GM23338 (cell line): ENCODE measurements at regions not wholly inside any gene's neighbourhood (a gene's known extent, or its start where the extent isn't known, plus 50 kb on each side); places are given as distances from the start of the nearest gene placed in this dataset.

Source experiments
- ATAC-seq: fragments of 200-7000 bp; cut with Tn5 transposase; 3 replicates; pipeline ENCODE4 v1.9.1; 2020
- DNase-seq: peaks from one replicate; pipeline ENCODE4 v3.0.0-alpha.2; 2015; ENCODE audit warnings: low spot score
- H2AFZ ChIP-seq: fragments of 200-600 bp; sonication (generic); 2 replicates; pipeline ENCODE4 v1.8.0; 2016; ENCODE audit warnings: antibody characterized with exemption, mild to moderate bottlenecking, moderate library complexity
- H3F3A ChIP-seq: fragments of 200-600 bp; sonication (generic); replicated peaks from 2 replicates; pipeline ENCODE4 v1.8.0; 2017; ENCODE audit warnings: antibody characterized with exemption, mixed run types, low read depth
- H3K27ac ChIP-seq: fragments of 200-600 bp; sonication (generic); 2 replicates; pipeline ENCODE4 v1.6.1; 2016; ENCODE audit warnings: low read depth
- H3K27me3 ChIP-seq: fragments of 200-600 bp; sonication (generic); 2 replicates; pipeline ENCODE4 v1.8.0; 2016; ENCODE audit warnings: mild to moderate bottlenecking, mixed run types, moderate library complexity; ENCODE audit not compliant: insufficient read depth
- H3K36me3 ChIP-seq: fragments of 200-600 bp; sonication (generic); 2 replicates; pipeline ENCODE4 v1.8.0; 2016; ENCODE audit warnings: mild to moderate bottlenecking; ENCODE audit not compliant: insufficient read depth
- H3K4me1 ChIP-seq: fragments of 200-600 bp; sonication (generic); 2 replicates; pipeline ENCODE4 v1.8.0; 2016; ENCODE audit warnings: mild to moderate bottlenecking, moderate library complexity; ENCODE audit not compliant: insufficient read depth
- H3K4me2 ChIP-seq: fragments of 200-600 bp; sonication (generic); 2 replicates; pipeline ENCODE4 v1.7.1; 2017; ENCODE audit warnings: mixed run types
- H3K4me3 ChIP-seq: fragments of 200-600 bp; sonication (generic); 2 replicates; pipeline ENCODE4 v1.6.1; 2016; ENCODE audit warnings: mixed run types
- H3K79me2 ChIP-seq: fragments of 200-600 bp; sonication (generic); replicated peaks from 2 replicates; pipeline ENCODE4 v1.8.0; 2017; ENCODE audit warnings: mild to moderate bottlenecking; ENCODE audit not compliant: insufficient read depth
- H3K9me2 ChIP-seq: fragments of 200-600 bp; sonication (generic); 2 replicates; pipeline ENCODE4 v1.8.0; 2017; ENCODE audit not compliant: insufficient read depth
- H4K20me1 ChIP-seq: fragments of 200-600 bp; sonication (generic); replicated peaks from 2 replicates; pipeline ENCODE4 v1.8.0; 2017; ENCODE audit warnings: mild to moderate bottlenecking; ENCODE audit not compliant: insufficient read depth
- H3K27ac Mint-ChIP-seq: 2 replicates; pipeline ENCODE4 v1.8.0; 2020; ENCODE audit warnings: inconsistent platforms, mild to moderate bottlenecking, moderate library complexity, mixed read lengths
- H3K27me3 Mint-ChIP-seq: 3 replicates; pipeline ENCODE4 v1.8.0; 2022; ENCODE audit warnings: low read depth, mild to moderate bottlenecking, moderate library complexity, mixed read lengths, inconsistent platforms; ENCODE audit not compliant: insufficient read depth, poor library complexity
- H3K36me3 Mint-ChIP-seq: 3 replicates; pipeline ENCODE4 v1.8.0; 2021; ENCODE audit warnings: low read depth, mild to moderate bottlenecking, inconsistent platforms, moderate library complexity, mixed read lengths
- H3K4me1 Mint-ChIP-seq: 3 replicates; pipeline ENCODE4 v1.8.0; 2020; ENCODE audit warnings: mild to moderate bottlenecking, inconsistent platforms, mixed read lengths
- H3K4me3 Mint-ChIP-seq: 3 replicates; pipeline ENCODE4 v1.8.0; 2021; ENCODE audit warnings: moderate library complexity, mild to moderate bottlenecking, inconsistent platforms, mixed read lengths
- H3K9me3 Mint-ChIP-seq: 3 replicates; pipeline ENCODE4 v1.8.0; 2020; ENCODE audit warnings: moderate library complexity, mild to moderate bottlenecking, inconsistent platforms, mixed read lengths
- CREB1 ChIP-seq: fragments of 250-450 bp; sonication (Bioruptor Pico); IDR thresholded peaks from 2 replicates; pipeline ENCODE4 v1.5.0; 2020; ENCODE audit warnings: low read depth, mild to moderate bottlenecking, moderate library complexity
- EZH2 ChIP-seq: fragments of 200-600 bp; sonication (generic); IDR thresholded peaks from one replicate; pipeline ENCODE4 v1.8.0; 2017; ENCODE audit warnings: antibody characterized with exemption, mild to moderate bottlenecking, low read depth; ENCODE audit not compliant: unreplicated experiment
- EZH2phosphoT487 ChIP-seq: fragments of 200-600 bp; sonication (generic); IDR thresholded peaks from one replicate; pipeline ENCODE4 v1.8.1; 2018; ENCODE audit warnings: antibody characterized with exemption; ENCODE audit not compliant: unreplicated experiment
- JUNB ChIP-seq: IDR thresholded peaks from one replicate; pipeline ENCODE4 v1.6.1; 2016; ENCODE audit warnings: antibody characterized with exemption; ENCODE audit not compliant: unreplicated experiment
- NANOG ChIP-seq: IDR thresholded peaks from 2 replicates; pipeline ENCODE4 v1.6.1; 2016; ENCODE audit warnings: antibody characterized with exemption, borderline replicate concordance
- POLR2AphosphoS5 ChIP-seq: IDR thresholded peaks from 2 replicates; pipeline ENCODE4 v1.6.1; 2016; ENCODE audit warnings: antibody characterized with exemption, low read depth
- STAT1 ChIP-seq: IDR thresholded peaks from one replicate; pipeline ENCODE4 v1.6.1; 2016; ENCODE audit warnings: antibody characterized with exemption; ENCODE audit not compliant: unreplicated experiment
- ZNF114 ChIP-seq: fragments of 250-450 bp; sonication (Bioruptor Pico); IDR thresholded peaks from 2 replicates; pipeline ENCODE4 v1.5.0; 2020; ENCODE audit warnings: mild to moderate bottlenecking, moderate library complexity
- ZNF331 ChIP-seq: fragments of 250-450 bp; sonication (Bioruptor Pico); IDR thresholded peaks from 2 replicates; pipeline ENCODE4 v1.5.0; 2020; ENCODE audit warnings: low read depth, mild to moderate bottlenecking, moderate library complexity
- TF ChIP-seq, protein P1 (sequence below): IDR thresholded peaks from 2 replicates; pipeline ENCODE4 v1.6.1; 2016; ENCODE audit warnings: antibody characterized with exemption
- TF ChIP-seq, protein P2 (sequence below), 2 experiments: fragments of 200-600 bp in 1 of 2; sonication (generic) in 1 of 2; conservative IDR thresholded peaks; 2 replicates each; pipeline versions ENCODE4 v1.5.1 to v1.6.1; 2016 to 2017; ENCODE audit warnings: antibody characterized with exemption in 2 of 2, low read depth in 2 of 2, mild to moderate bottlenecking in 2 of 2, moderate library complexity in 1 of 2
- TF ChIP-seq, protein P3 (sequence below): IDR thresholded peaks from one replicate; pipeline ENCODE4 v1.6.1; 2018; ENCODE audit warnings: antibody characterized with exemption; ENCODE audit not compliant: unreplicated experiment
- TF ChIP-seq, protein P4 (sequence below): fragments of 250-450 bp; sonication (Bioruptor Pico); IDR thresholded peaks from 2 replicates; pipeline ENCODE4 v1.5.0; 2020; ENCODE audit warnings: mild to moderate bottlenecking, moderate library complexity

DNA sequence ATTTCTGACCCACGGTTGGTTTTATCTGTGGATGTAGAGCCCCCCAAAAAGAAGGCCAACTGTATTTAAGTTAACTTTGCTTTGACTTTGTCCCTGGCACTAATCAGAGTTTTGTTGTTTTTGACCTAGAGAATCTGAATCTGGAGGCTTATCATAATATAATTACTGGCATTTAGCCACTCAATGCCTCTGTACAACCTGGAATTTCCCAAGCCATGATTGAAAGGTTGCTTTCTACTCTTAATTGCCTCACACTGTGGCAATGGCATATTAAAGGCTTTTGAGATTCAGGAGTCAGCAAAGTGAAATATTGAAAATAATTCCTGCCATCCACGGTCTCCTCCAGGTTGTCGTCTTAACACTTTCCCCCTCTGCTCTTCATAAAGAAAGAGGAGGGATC is 205.2 kb upstream of the GHITM start:
- Histone ChIP-seq H3K27ac (no peak overlapping the region), H3K4me2 (no peak overlapping the region), H3K4me3 (no peak overlapping the region), H3K27me3 (no peaks in the 10 kb centered on the region), H3K36me3 (no peaks in the 10 kb centered on the region), H3F3A (no peaks in the 10 kb centered on the region), H4K20me1 (no peaks in the 10 kb centered on the region), H3K79me2 (no peaks in the 10 kb centered on the region), H3K9me2 (peaks cover 9% of the 10 kb centered on the region; the same call in 1 of the 2 replicates), H3K4me1 (peaks cover 6% of the 10 kb centered on the region; the same call in 1 of the 2 replicates), H2AFZ (no peak overlapping the region)
- TF ChIP-seq EZH2phosphoT487 (no peak), STAT1 (no peak), CREB1 (CRISPR knock-in tag) (no peak), ZNF331 (CRISPR knock-in tag) (no peak), EZH2 (no peak), POLR2AphosphoS5 (no peak), ZNF114 (CRISPR knock-in tag) (no peak), NANOG (no peak), JUNB (no peak)
- TF ChIP-seq, protein P1, sequence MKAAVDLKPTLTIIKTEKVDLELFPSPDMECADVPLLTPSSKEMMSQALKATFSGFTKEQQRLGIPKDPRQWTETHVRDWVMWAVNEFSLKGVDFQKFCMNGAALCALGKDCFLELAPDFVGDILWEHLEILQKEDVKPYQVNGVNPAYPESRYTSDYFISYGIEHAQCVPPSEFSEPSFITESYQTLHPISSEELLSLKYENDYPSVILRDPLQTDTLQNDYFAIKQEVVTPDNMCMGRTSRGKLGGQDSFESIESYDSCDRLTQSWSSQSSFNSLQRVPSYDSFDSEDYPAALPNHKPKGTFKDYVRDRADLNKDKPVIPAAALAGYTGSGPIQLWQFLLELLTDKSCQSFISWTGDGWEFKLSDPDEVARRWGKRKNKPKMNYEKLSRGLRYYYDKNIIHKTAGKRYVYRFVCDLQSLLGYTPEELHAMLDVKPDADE: no peak
- TF ChIP-seq, protein P2, sequence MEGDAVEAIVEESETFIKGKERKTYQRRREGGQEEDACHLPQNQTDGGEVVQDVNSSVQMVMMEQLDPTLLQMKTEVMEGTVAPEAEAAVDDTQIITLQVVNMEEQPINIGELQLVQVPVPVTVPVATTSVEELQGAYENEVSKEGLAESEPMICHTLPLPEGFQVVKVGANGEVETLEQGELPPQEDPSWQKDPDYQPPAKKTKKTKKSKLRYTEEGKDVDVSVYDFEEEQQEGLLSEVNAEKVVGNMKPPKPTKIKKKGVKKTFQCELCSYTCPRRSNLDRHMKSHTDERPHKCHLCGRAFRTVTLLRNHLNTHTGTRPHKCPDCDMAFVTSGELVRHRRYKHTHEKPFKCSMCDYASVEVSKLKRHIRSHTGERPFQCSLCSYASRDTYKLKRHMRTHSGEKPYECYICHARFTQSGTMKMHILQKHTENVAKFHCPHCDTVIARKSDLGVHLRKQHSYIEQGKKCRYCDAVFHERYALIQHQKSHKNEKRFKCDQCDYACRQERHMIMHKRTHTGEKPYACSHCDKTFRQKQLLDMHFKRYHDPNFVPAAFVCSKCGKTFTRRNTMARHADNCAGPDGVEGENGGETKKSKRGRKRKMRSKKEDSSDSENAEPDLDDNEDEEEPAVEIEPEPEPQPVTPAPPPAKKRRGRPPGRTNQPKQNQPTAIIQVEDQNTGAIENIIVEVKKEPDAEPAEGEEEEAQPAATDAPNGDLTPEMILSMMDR (conservative IDR thresholded peaks at IDR 0.05; ENCODE audit: low read depth in 2 of 2): no peak
- TF ChIP-seq, protein P3, sequence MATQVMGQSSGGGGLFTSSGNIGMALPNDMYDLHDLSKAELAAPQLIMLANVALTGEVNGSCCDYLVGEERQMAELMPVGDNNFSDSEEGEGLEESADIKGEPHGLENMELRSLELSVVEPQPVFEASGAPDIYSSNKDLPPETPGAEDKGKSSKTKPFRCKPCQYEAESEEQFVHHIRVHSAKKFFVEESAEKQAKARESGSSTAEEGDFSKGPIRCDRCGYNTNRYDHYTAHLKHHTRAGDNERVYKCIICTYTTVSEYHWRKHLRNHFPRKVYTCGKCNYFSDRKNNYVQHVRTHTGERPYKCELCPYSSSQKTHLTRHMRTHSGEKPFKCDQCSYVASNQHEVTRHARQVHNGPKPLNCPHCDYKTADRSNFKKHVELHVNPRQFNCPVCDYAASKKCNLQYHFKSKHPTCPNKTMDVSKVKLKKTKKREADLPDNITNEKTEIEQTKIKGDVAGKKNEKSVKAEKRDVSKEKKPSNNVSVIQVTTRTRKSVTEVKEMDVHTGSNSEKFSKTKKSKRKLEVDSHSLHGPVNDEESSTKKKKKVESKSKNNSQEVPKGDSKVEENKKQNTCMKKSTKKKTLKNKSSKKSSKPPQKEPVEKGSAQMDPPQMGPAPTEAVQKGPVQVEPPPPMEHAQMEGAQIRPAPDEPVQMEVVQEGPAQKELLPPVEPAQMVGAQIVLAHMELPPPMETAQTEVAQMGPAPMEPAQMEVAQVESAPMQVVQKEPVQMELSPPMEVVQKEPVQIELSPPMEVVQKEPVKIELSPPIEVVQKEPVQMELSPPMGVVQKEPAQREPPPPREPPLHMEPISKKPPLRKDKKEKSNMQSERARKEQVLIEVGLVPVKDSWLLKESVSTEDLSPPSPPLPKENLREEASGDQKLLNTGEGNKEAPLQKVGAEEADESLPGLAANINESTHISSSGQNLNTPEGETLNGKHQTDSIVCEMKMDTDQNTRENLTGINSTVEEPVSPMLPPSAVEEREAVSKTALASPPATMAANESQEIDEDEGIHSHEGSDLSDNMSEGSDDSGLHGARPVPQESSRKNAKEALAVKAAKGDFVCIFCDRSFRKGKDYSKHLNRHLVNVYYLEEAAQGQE: no peak
- TF ChIP-seq, protein P4, sequence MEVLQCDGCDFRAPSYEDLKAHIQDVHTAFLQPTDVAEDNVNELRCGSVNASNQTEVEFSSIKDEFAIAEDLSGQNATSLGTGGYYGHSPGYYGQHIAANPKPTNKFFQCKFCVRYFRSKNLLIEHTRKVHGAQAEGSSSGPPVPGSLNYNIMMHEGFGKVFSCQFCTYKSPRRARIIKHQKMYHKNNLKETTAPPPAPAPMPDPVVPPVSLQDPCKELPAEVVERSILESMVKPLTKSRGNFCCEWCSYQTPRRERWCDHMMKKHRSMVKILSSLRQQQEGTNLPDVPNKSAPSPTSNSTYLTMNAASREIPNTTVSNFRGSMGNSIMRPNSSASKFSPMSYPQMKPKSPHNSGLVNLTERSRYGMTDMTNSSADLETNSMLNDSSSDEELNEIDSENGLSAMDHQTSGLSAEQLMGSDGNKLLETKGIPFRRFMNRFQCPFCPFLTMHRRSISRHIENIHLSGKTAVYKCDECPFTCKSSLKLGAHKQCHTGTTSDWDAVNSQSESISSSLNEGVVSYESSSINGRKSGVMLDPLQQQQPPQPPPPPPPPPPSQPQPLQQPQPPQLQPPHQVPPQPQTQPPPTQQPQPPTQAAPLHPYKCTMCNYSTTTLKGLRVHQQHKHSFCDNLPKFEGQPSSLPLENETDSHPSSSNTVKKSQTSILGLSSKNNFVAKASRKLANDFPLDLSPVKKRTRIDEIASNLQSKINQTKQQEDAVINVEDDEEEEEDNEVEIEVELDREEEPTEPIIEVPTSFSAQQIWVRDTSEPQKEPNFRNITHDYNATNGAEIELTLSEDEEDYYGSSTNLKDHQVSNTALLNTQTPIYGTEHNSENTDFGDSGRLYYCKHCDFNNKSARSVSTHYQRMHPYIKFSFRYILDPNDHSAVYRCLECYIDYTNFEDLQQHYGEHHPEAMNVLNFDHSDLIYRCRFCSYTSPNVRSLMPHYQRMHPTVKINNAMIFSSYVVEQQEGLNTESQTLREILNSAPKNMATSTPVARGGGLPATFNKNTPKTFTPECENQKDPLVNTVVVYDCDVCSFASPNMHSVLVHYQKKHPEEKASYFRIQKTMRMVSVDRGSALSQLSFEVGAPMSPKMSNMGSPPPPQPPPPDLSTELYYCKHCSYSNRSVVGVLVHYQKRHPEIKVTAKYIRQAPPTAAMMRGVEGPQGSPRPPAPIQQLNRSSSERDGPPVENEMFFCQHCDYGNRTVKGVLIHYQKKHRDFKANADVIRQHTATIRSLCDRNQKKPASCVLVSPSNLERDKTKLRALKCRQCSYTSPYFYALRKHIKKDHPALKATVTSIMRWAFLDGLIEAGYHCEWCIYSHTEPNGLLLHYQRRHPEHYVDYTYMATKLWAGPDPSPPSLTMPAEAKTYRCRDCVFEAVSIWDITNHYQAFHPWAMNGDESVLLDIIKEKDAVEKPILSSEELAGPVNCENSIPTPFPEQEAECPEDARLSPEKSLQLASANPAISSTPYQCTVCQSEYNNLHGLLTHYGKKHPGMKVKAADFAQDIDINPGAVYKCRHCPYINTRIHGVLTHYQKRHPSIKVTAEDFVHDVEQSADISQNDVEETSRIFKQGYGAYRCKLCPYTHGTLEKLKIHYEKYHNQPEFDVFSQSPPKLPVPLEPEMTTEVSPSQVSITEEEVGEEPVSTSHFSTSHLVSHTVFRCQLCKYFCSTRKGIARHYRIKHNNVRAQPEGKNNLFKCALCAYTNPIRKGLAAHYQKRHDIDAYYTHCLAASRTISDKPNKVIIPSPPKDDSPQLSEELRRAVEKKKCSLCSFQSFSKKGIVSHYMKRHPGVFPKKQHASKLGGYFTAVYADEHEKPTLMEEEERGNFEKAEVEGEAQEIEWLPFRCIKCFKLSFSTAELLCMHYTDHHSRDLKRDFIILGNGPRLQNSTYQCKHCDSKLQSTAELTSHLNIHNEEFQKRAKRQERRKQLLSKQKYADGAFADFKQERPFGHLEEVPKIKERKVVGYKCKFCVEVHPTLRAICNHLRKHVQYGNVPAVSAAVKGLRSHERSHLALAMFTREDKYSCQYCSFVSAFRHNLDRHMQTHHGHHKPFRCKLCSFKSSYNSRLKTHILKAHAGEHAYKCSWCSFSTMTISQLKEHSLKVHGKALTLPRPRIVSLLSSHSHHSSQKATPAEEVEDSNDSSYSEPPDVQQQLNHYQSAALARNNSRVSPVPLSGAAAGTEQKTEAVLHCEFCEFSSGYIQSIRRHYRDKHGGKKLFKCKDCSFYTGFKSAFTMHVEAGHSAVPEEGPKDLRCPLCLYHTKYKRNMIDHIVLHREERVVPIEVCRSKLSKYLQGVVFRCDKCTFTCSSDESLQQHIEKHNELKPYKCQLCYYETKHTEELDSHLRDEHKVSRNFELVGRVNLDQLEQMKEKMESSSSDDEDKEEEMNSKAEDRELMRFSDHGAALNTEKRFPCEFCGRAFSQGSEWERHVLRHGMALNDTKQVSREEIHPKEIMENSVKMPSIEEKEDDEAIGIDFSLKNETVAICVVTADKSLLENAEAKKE: no peak
- ATAC-seq (no peak), DNase-seq (no peak)
- Mint-ChIP-seq H3K36me3 (no peaks in the 10 kb centered on the region), H3K4me1 (peaks cover 17% of the 10 kb centered on the region), H3K27ac (no peak overlapping the region), H3K27me3 (no peaks in the 10 kb centered on the region), H3K4me3 (no peak overlapping the region), H3K9me3 (no peaks in the 10 kb centered on the region)
